Neural cell (in vitro differentiated cells): ENCODE measurements at regions not wholly inside any gene's neighbourhood (a gene's known extent, or its start where the extent isn't known, plus 50 kb on each side); places are given as distances from the start of the nearest gene placed in this dataset.

ENCODE experiments used
- H2AFZ ChIP-seq: fragments of 200-600, 300-800 bp; sonication (generic), shearing (Covaris generic); 2 replicates; pipeline ENCODE4 v1.6.0; 2014; ENCODE audit warnings: low read depth, mild to moderate bottlenecking, antibody characterized with exemption, low read length, moderate library complexity
- H3F3A ChIP-seq: fragments of 200-600 bp; shearing (Covaris generic); 2 replicates; pipeline ENCODE4 v1.6.1; 2016; ENCODE audit warnings: mild to moderate bottlenecking, moderate library complexity, mixed read lengths, antibody characterized with exemption, low read length; ENCODE audit not compliant: insufficient read depth, poor library complexity, severe bottlenecking
- H3K27ac ChIP-seq: fragments of 200-600, 300-800 bp; sonication (generic), shearing (Covaris generic); 2 replicates; pipeline ENCODE4 v1.5.1; 2014; ENCODE audit warnings: mild to moderate bottlenecking, low read length, moderate library complexity
- H3K27me3 ChIP-seq: fragments of 300-800, 200-600 bp; sonication (generic), shearing (Covaris generic); 2 replicates; pipeline ENCODE4 v1.6.0; 2014; ENCODE audit warnings: mild to moderate bottlenecking, low read depth, low read length, moderate library complexity; ENCODE audit not compliant: insufficient read depth
- H3K36me3 ChIP-seq: fragments of 300-800, 200-600 bp; sonication (generic), shearing (Covaris generic); 2 replicates; pipeline ENCODE4 v1.5.1; 2014; ENCODE audit warnings: mild to moderate bottlenecking, antibody characterized with exemption, low read length, moderate library complexity; ENCODE audit not compliant: insufficient read depth
- H3K4me2 ChIP-seq: fragments of 300-800, 200-600 bp; sonication (generic), shearing (Covaris generic); 2 replicates; pipeline ENCODE4 v1.6.0; 2014; ENCODE audit warnings: mild to moderate bottlenecking, low read length
- H3K4me3 ChIP-seq: fragments of 300-800, 200-600 bp; sonication (generic), shearing (Covaris generic); 2 replicates; pipeline ENCODE4 v1.5.1; 2014; ENCODE audit warnings: mild to moderate bottlenecking, low read length, moderate library complexity
- H3K79me2 ChIP-seq: fragments of 200-600 bp; shearing (Covaris generic); replicated peaks from 2 replicates; pipeline ENCODE4 v1.6.0; 2014; ENCODE audit warnings: mild to moderate bottlenecking, low read length, moderate library complexity; ENCODE audit not compliant: insufficient read depth
- H3K9ac ChIP-seq: fragments of 300-800, 200-600 bp; sonication (generic), shearing (Covaris generic); 2 replicates; pipeline ENCODE4 v1.6.1; 2016; ENCODE audit warnings: mild to moderate bottlenecking, low read length, mixed read lengths
- H3K9me2 ChIP-seq: fragments of 200-600 bp; shearing (Covaris generic); 2 replicates; pipeline ENCODE4 v1.6.1; 2016; ENCODE audit warnings: mild to moderate bottlenecking, low read length, mixed read lengths; ENCODE audit not compliant: insufficient read depth
- H3K9me3 ChIP-seq: fragments of 200-600, 300-800 bp; sonication (generic), shearing (Covaris generic); 2 replicates; pipeline ENCODE4 v1.6.1; 2016; ENCODE audit warnings: mild to moderate bottlenecking, mixed run types, low read length, moderate library complexity, mixed read lengths
- H4K20me1 ChIP-seq: fragments of 200-600 bp; shearing (Covaris generic); 2 replicates; pipeline ENCODE4 v1.6.1; 2016; ENCODE audit warnings: mild to moderate bottlenecking, mixed run types; ENCODE audit not compliant: insufficient read depth
- EP300 ChIP-seq: fragments of 450-650 bp; conservative IDR thresholded peaks from 2 replicates; pipeline ENCODE4 v1.6.1; 2014; ENCODE audit warnings: antibody characterized with exemption, mild to moderate bottlenecking, moderate library complexity; ENCODE audit not compliant: poor library complexity, severe bottlenecking
- EZH2 ChIP-seq: fragments of 200-600, 300-800 bp; shearing (Covaris generic), sonication (generic); IDR thresholded peaks from 2 replicates; pipeline ENCODE4 v1.6.1; 2014; ENCODE audit warnings: antibody characterized with exemption, low read length, borderline replicate concordance, mild to moderate bottlenecking; ENCODE audit not compliant: insufficient read depth, poor library complexity, severe bottlenecking
- MXI1 ChIP-seq: fragments of 450-650 bp; conservative IDR thresholded peaks from 2 replicates; pipeline ENCODE4 v1.6.1; 2014; ENCODE audit warnings: antibody characterized with exemption, mild to moderate bottlenecking; ENCODE audit not compliant: poor library complexity, severe bottlenecking
- SMC3 ChIP-seq: fragments of 450-650 bp; conservative IDR thresholded peaks from 2 replicates; pipeline ENCODE4 v1.6.1; 2014; ENCODE audit warnings: antibody characterized with exemption, mild to moderate bottlenecking, moderate library complexity; ENCODE audit not compliant: poor library complexity
- TAF1 ChIP-seq: IDR thresholded peaks from 2 replicates; pipeline ENCODE4 v1.6.1; 2012; ENCODE audit warnings: low read depth
- TF ChIP-seq, protein P1 (sequence below): fragments of 450-650 bp; IDR thresholded peaks from 2 replicates; pipeline ENCODE4 v1.5.1; 2014; ENCODE audit warnings: antibody characterized with exemption, mild to moderate bottlenecking, moderate library complexity; ENCODE audit not compliant: poor library complexity, severe bottlenecking
- TF ChIP-seq, protein P2 (sequence below): IDR thresholded peaks from 2 replicates; pipeline ENCODE4 v1.6.1; 2012; ENCODE audit warnings: borderline replicate concordance

DNA sequence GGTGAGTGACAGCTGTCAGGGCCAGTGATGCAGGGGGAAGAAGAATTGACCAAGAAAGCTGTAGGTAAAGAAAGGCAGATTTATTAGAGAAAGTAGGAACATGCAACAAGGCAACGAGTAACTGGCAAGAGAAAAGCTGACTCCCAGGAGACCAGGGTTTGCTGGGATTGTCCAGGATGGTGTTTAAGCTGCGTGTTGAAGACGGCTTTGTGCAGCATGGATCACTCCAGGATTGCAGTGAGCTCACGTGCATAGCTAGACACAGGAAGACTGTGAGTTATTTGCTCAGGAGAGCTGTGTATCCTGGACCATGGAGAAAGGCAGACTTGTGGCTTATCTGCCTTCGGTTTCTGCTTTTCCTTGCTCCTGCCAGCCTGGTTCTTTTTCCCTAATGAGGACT is 87.6 kb downstream of the TTLL2 start:
- Histone ChIP-seq H2AFZ (no peak overlapping the region), H3K27ac (no peak overlapping the region), H4K20me1 (no peaks in the 10 kb centered on the region), H3K9ac (no peak overlapping the region), H3K9me2 (no peaks in the 10 kb centered on the region), H3K4me3 (no peak overlapping the region), H3F3A (no peaks in the 10 kb centered on the region), H3K36me3 (no peaks in the 10 kb centered on the region), H3K9me3 (no peaks in the 10 kb centered on the region), H3K27me3 (no peaks in the 10 kb centered on the region), H3K79me2 (no peaks in the 10 kb centered on the region), H3K4me2 (no peak overlapping the region)
- no peak for TF ChIP-seq MXI1
- TF ChIP-seq EZH2: no peak
- TF ChIP-seq, protein P1, sequence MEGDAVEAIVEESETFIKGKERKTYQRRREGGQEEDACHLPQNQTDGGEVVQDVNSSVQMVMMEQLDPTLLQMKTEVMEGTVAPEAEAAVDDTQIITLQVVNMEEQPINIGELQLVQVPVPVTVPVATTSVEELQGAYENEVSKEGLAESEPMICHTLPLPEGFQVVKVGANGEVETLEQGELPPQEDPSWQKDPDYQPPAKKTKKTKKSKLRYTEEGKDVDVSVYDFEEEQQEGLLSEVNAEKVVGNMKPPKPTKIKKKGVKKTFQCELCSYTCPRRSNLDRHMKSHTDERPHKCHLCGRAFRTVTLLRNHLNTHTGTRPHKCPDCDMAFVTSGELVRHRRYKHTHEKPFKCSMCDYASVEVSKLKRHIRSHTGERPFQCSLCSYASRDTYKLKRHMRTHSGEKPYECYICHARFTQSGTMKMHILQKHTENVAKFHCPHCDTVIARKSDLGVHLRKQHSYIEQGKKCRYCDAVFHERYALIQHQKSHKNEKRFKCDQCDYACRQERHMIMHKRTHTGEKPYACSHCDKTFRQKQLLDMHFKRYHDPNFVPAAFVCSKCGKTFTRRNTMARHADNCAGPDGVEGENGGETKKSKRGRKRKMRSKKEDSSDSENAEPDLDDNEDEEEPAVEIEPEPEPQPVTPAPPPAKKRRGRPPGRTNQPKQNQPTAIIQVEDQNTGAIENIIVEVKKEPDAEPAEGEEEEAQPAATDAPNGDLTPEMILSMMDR: no peak
- no peak for TF ChIP-seq SMC3
- no peak for TF ChIP-seq TAF1

DNA sequence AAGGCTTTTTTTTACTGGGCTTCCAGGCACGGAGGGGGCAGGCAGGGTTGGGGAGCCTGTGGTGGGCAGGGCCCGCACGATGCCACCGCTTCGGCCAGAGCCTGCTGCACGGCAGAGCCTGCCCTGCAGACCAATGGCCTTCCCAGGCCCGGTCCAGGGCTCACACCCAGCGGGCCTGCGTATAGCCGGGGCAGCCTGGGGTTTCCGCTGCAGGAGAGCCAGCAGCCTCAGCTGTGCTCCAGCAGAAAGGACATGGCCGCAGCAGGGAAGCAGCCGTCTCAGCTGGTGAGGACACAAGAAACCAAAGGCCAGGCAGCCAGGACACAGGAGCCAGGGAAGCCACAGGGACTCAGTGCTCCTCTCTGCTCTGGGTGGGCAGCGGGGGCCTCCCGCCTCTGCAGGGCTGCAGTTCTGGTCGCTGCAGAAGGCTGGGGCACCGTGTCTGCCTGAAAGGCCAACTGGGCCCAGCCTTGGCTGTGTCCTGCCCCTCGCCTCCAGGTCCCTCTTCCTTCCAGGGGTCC is 90.6 kb downstream of the TTLL2 start:
- TF ChIP-seq, protein P2, sequence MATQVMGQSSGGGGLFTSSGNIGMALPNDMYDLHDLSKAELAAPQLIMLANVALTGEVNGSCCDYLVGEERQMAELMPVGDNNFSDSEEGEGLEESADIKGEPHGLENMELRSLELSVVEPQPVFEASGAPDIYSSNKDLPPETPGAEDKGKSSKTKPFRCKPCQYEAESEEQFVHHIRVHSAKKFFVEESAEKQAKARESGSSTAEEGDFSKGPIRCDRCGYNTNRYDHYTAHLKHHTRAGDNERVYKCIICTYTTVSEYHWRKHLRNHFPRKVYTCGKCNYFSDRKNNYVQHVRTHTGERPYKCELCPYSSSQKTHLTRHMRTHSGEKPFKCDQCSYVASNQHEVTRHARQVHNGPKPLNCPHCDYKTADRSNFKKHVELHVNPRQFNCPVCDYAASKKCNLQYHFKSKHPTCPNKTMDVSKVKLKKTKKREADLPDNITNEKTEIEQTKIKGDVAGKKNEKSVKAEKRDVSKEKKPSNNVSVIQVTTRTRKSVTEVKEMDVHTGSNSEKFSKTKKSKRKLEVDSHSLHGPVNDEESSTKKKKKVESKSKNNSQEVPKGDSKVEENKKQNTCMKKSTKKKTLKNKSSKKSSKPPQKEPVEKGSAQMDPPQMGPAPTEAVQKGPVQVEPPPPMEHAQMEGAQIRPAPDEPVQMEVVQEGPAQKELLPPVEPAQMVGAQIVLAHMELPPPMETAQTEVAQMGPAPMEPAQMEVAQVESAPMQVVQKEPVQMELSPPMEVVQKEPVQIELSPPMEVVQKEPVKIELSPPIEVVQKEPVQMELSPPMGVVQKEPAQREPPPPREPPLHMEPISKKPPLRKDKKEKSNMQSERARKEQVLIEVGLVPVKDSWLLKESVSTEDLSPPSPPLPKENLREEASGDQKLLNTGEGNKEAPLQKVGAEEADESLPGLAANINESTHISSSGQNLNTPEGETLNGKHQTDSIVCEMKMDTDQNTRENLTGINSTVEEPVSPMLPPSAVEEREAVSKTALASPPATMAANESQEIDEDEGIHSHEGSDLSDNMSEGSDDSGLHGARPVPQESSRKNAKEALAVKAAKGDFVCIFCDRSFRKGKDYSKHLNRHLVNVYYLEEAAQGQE: no peak
- TF ChIP-seq EP300: no peak
- TF ChIP-seq TAF1: no peak
- TF ChIP-seq SMC3: no peak
- no peak for TF ChIP-seq EZH2
- H3K36me3 ChIP-seq: no peaks in the 10 kb centered on the region
- H3K9me3 ChIP-seq: no peaks in the 10 kb centered on the region
- no peak overlapping the region for H3K9ac ChIP-seq
- H3K4me2 ChIP-seq: no peak overlapping the region
- H4K20me1 ChIP-seq: no peaks in the 10 kb centered on the region
- no peaks in the 10 kb centered on the region for H3F3A ChIP-seq
- no peaks in the 10 kb centered on the region for H3K9me2 ChIP-seq
- H3K27me3 ChIP-seq: no peaks in the 10 kb centered on the region
- no peak overlapping the region for H2AFZ ChIP-seq
- H3K79me2 ChIP-seq: no peaks in the 10 kb centered on the region
- H3K27ac ChIP-seq: no peak overlapping the region
- no peak overlapping the region for H3K4me3 ChIP-seq
